ENCODE measurements at regions not wholly inside any gene's neighbourhood (a gene's known extent, or its start where the extent isn't known, plus 50 kb on each side); places are given as distances from the start of the nearest gene placed in this dataset.

- no peaks in the 10 kb centered on the region for H3K27me3 ChIP-seq
- H3K9me3 ChIP-seq, result peaks cover 0 to 5% of the 10 kb centered on the region in 2 donors
- H3K27ac ChIP-seq, result no peak overlapping the region
- H3K4me3 ChIP-seq, result no peak overlapping the region
- no peaks in the 10 kb centered on the region for H3K4me1 ChIP-seq
- no peak for DNase-seq (ENCODE audit: low spot score in 2 of 2)
- intact Hi-C loops (cut with DNase I; ENCODE audit: low total_unique reads), result no loop called here
- TF ChIP-seq POLR2A (IDR thresholded peaks at IDR 0.05) (no peak), POLR2AphosphoS5 (IDR thresholded peaks at IDR 0.05) (no peak), CTCF (IDR thresholded peaks at IDR 0.05) (no peak)
- no peaks in the 10 kb centered on the region for H3K36me3 ChIP-seq
These were observed 104.6 kb upstream of the NCAM1 start for GRCh38 chr11:112856591-112856990.

- intact Hi-C loops (cut with DNase I; ENCODE audit: low total_unique reads), result no loop called here
- no peaks in the 10 kb centered on the region for H3K4me1 ChIP-seq
- H3K4me3 ChIP-seq, result no peak overlapping the region
- TF ChIP-seq POLR2A (IDR thresholded peaks at IDR 0.05) (no peak), POLR2AphosphoS5 (IDR thresholded peaks at IDR 0.05) (no peak), CTCF (IDR thresholded peaks at IDR 0.05) (no peak)
- no peaks in the 10 kb centered on the region for H3K27me3 ChIP-seq
- no peaks in the 10 kb centered on the region for H3K36me3 ChIP-seq
- no peak for DNase-seq (ENCODE audit: low spot score in 2 of 2)
- no peak overlapping the region for H3K27ac ChIP-seq
- peaks cover 0 to 5% of the 10 kb centered on the region in 2 donors for H3K9me3 ChIP-seq
These were observed 102.8 kb upstream of the NCAM1 start for GRCh38 chr11:112858289-112859023.

- H3K27me3 ChIP-seq, result no peaks in the 10 kb centered on the region
- no peak overlapping the region for H3K4me3 ChIP-seq
- peaks cover 0 to 5% of the 10 kb centered on the region in 2 donors for H3K9me3 ChIP-seq
- TF ChIP-seq CTCF (IDR thresholded peaks at IDR 0.05) (no peak), POLR2AphosphoS5 (IDR thresholded peaks at IDR 0.05) (no peak), POLR2A (IDR thresholded peaks at IDR 0.05) (no peak)
- intact Hi-C loops (cut with DNase I; ENCODE audit: low total_unique reads), result no loop called here
- DNase-seq (ENCODE audit: low spot score in 2 of 2), result no peak
- no peaks in the 10 kb centered on the region for H3K36me3 ChIP-seq
- no peaks in the 10 kb centered on the region for H3K4me1 ChIP-seq
- H3K27ac ChIP-seq, result no peak overlapping the region
These were observed 101.4 kb upstream of the NCAM1 start for GRCh38 chr11:112859787-112860186.

GRCh38 chr11:112861356-112861755 lies 99.9 kb upstream of the NCAM1 start:
- no peak overlapping the region for H3K27ac ChIP-seq
- H3K27me3 ChIP-seq, result no peaks in the 10 kb centered on the region
- H3K9me3 ChIP-seq, result peaks cover 0 to 5% of the 10 kb centered on the region in 2 donors
- TF ChIP-seq POLR2AphosphoS5 (IDR thresholded peaks at IDR 0.05), result no peak
- TF ChIP-seq CTCF (IDR thresholded peaks at IDR 0.05), result no peak
- TF ChIP-seq POLR2A (IDR thresholded peaks at IDR 0.05), result no peak
- intact Hi-C loops (cut with DNase I; ENCODE audit: low total_unique reads), result no loop called here
- no peak for DNase-seq (ENCODE audit: low spot score in 2 of 2)
- no peaks in the 10 kb centered on the region for H3K36me3 ChIP-seq
- H3K4me3 ChIP-seq, result no peak overlapping the region
- H3K4me1 ChIP-seq, result no peaks in the 10 kb centered on the region

GRCh38 chr11:112863305-112863704 lies 97.9 kb upstream of the NCAM1 start:
- no peak for DNase-seq (ENCODE audit: low spot score in 2 of 2)
- Histone ChIP-seq H3K9me3 (peaks cover 0 to 5% of the 10 kb centered on the region in 2 donors), H3K27ac (no peak overlapping the region), H3K4me3 (no peak overlapping the region), H3K36me3 (no peaks in the 10 kb centered on the region), H3K27me3 (no peaks in the 10 kb centered on the region), H3K4me1 (no peaks in the 10 kb centered on the region)
- TF ChIP-seq POLR2AphosphoS5 (IDR thresholded peaks at IDR 0.05), result no peak
- no peak for TF ChIP-seq POLR2A (IDR thresholded peaks at IDR 0.05)
- no peak for TF ChIP-seq CTCF (IDR thresholded peaks at IDR 0.05)
- intact Hi-C loops (cut with DNase I; ENCODE audit: low total_unique reads), result no loop called here

Data from breast epithelium (tissue), 4 donors.